ENCODE measurements at regions not wholly inside any gene's neighbourhood (a gene's known extent, or its start where the extent isn't known, plus 50 kb on each side); places are given as distances from the start of the nearest gene placed in this dataset.
A peak's percentile ranks its signal among the peaks of the same experiment; 100 is the strongest.
"Not testable (repeated sequence)": the region's sequence is repeated elsewhere in the genome, so short reads cannot be mapped to it uniquely, and the experiment has no call there.

DNA sequence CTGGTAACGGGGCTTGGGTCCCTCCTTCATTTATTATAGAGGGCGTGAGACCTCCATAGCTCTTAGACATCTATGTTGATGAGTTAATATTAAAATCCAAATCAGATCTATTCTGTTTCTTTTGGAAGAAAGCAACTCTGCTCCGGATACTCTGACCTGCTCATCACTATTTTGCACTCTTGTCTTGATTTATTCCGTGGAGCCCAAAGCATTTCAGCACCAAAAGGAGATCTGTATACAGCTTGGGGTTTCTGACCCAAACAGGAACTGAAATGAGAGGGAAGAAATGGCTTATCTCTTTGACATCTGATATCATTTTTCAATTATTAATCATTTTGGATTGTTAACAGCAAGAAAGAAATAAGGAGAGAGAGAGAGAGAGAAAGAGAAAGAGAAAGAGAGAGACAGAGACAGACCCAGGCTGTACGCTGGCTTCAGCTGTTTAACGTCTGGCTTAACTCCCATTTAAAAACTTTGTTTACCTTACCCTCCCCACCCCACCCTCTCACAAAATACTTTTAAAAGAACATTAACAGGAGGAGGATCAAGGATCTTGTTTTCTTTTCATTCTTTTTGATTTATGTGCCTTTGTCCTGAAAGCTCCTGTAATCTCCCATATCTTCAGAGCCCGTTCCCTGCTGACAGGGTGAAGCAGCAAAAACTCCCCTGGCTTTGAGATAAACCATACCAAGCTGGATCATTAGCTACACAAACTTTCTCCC, 231.4 kb upstream of the TUT7 start:
- Mint-ChIP-seq H3K4me1 (no peaks in the 10 kb centered on the region), H3K27ac (no peak overlapping the region), H3K27me3 (peaks cover 25% of the 10 kb centered on the region), H3K4me3 (no peak overlapping the region), H3K36me3 (no peaks in the 10 kb centered on the region), H3K9me3 (peaks cover 4% of the 10 kb centered on the region)
- ATAC-seq, result no peak

DNA sequence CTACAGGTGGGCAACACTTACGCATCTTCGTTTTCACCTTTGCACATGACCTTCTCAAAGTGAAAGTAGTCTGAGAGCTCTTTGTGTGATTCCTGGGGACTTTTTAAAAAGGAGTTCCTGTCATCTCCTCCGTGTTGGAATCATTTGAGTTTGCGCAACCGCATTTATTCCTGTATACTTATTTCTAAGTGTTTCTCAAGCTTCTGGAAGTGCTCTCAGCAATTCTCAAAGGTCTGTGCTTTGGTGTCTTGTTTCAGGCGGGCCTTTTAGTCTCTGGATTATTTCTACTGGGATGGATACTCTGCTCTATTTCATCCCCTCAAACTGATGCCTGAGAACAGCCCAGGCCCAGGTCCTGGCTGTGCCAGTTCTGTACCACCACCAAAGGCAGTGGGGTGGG, 226.5 kb upstream of the TUT7 start:
- no peaks in the 10 kb centered on the region for H3K9me3 Mint-ChIP-seq
- H3K4me3 Mint-ChIP-seq, result no peak overlapping the region
- no peak overlapping the region for H3K27ac Mint-ChIP-seq
- ATAC-seq, result no peak
- no peaks in the 10 kb centered on the region for H3K36me3 Mint-ChIP-seq
- no peaks in the 10 kb centered on the region for H3K27me3 Mint-ChIP-seq
- peaks cover 4% of the 10 kb centered on the region for H3K4me1 Mint-ChIP-seq

DNA sequence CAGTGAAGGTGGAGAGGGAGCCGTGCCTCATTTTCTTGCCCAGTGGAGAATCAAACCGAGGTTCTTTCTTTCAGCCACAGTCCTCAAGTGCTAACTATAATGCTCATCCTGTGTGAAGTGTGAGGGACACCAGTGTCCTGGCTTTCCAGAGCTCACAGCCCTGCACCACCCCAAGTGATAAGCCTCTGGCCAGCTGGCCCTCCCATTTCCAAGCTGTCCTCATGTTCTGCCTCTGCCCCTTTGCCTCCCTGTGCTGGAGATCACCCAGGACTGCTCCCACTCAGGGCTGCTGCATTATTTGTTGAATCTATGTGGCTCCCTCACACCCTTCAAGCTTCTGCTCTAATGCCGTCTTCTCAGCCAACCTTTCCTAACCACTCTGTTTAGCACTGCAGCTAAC, 224.5 kb upstream of the TUT7 start:
- Mint-ChIP-seq H3K4me3 (no peak overlapping the region), H3K27me3 (no peaks in the 10 kb centered on the region), H3K9me3 (no peaks in the 10 kb centered on the region), H3K4me1 (peaks cover 4% of the 10 kb centered on the region), H3K36me3 (no peaks in the 10 kb centered on the region), H3K27ac (no peak overlapping the region)
- ATAC-seq, result peak; percentile 6

DNA sequence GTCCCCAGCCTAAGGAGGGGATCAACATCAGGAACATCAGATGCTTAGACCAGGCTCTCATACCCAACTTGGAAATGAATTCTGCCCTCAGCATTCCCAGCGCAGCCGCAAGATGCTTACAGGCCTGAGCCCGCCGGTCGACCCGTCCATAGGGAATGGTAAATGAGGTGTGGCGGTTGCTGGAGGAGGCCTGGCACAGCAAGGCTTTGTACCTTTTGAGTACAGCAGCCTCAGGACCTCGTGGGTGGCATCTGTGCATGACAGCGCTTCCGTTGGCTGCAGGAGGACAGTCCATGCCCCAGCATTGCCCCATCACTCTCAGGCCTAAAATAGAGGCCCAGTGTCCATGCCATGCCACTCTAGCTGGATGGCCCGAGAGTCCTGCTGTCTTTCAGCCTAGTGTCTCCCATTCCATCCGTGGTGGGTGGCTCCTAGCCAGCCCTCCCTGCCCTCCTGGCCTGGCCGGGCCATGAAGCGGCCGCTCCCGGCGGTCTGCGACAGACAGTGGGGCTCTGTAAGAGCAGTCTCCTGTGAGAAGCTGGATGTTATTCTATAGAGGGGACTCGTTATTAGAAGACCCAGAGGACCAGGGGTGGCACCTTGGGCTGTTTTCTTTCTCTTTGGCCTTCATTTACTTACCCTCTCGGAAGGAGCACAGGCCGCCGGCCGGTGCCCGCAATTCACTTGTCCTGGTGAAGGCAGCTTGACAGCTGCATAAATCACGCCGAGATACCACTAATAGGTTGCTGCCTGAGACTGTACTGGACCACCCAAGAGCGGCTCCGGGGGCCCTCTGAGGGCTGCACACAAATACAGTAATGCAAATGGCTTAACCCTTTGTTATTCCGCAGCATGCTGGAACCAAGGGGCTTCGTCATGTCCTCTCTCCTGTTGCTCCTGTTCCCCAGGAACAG, 223.5 kb upstream of the TUT7 start:
- H3K27ac Mint-ChIP-seq, result no peak overlapping the region
- ATAC-seq, result peak; percentile 9
- no peaks in the 10 kb centered on the region for H3K9me3 Mint-ChIP-seq
- peaks cover 4% of the 10 kb centered on the region for H3K4me1 Mint-ChIP-seq
- H3K4me3 Mint-ChIP-seq, result no peak overlapping the region
- H3K27me3 Mint-ChIP-seq, result peaks cover 6% of the 10 kb centered on the region
- no peaks in the 10 kb centered on the region for H3K36me3 Mint-ChIP-seq

DNA sequence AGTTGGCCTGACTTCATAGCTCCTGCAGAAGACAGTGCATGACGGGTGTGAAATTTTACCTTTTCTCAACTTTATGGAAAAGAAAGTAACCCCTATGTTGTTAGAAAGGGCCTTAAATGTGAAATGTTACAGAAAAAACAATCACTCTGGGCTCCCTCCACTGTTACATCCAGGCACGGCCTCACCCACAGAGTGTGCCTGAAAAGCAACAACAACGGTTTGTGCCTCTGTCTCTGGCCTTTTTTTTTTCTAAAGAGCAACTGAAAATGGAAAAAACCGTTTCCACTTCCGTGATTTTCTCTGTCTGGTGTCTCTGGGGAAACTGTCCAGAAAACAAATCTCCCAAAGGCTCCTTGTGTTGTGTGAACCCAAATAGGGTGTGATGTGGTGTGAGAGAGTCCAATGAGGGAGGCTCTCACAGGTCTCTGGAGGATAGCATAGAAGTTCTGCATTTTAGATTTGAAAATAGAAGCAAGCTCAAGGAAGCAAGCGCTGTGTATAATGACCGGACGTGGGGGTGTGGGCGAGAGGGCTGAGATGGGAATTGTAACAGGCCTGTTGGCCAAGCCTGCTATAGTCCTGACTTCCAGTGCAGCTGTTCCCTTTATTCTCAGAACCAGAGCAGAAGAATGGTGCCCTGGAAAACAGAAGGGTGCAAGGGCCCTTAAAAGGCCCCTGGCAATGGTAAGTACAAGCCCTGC, 221.8 kb upstream of the TUT7 start:
- Mint-ChIP-seq H3K4me3 (no peak overlapping the region), H3K36me3 (no peaks in the 10 kb centered on the region), H3K9me3 (no peaks in the 10 kb centered on the region), H3K4me1 (peaks cover 4% of the 10 kb centered on the region), H3K27me3 (peaks cover 6% of the 10 kb centered on the region), H3K27ac (no peak overlapping the region)
- ATAC-seq, result no peak

DNA sequence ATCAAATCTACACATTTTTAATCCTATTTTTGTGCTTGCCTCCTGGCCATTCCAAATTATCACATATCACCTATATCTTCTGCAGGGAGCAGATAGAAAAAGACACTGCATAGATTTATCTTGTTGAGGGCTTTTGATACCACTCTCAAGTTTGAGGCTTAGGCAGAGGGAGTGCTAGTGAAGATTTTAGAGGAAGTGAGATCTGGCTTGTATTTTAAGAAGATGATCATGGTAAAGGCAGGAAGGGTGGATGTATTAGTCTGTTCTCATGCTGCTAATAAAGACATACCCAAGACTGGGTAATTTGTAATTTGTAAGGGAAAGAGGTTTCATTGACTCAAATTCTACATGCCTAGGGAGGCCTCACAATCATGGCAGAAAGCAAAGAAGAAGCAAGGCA, 220.9 kb upstream of the TUT7 start:
- no peak overlapping the region for H3K4me3 Mint-ChIP-seq
- H3K9me3 Mint-ChIP-seq, result no peaks in the 10 kb centered on the region
- H3K4me1 Mint-ChIP-seq, result peaks cover 4% of the 10 kb centered on the region

DNA sequence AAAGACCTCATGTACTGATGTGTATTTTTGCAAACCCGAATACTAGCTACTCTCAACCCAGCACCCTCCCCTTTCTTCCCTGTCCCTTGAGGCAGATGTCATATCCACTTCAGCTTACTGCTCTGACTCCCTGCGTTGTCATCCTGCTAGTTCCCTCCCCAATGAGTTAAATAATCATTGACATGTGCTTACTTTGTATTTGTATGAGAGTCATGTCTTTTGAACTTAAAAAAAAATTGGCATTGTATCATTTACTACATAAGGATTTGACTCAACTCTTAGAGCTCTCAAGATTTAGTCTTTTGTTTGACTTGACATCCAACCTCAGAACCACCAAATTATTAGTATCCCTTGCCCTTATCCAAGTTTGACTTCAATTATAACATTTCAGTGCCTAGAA, 219.7 kb upstream of the TUT7 start:
- Mint-ChIP-seq H3K9me3 (peaks cover 2% of the 10 kb centered on the region), H3K4me3 (no peak overlapping the region), H3K36me3 (no peaks in the 10 kb centered on the region), H3K4me1 (peaks cover 4% of the 10 kb centered on the region), H3K27ac (no peak overlapping the region), H3K27me3 (peaks cover 6% of the 10 kb centered on the region)
- ATAC-seq, result no peak

More for the DNA sequence above, 220.9 kb upstream of the TUT7 start:
- ATAC-seq, result no peak
- H3K27me3 Mint-ChIP-seq, result peaks cover 6% of the 10 kb centered on the region
- H3K36me3 Mint-ChIP-seq, result no peaks in the 10 kb centered on the region
- no peak overlapping the region for H3K27ac Mint-ChIP-seq

DNA sequence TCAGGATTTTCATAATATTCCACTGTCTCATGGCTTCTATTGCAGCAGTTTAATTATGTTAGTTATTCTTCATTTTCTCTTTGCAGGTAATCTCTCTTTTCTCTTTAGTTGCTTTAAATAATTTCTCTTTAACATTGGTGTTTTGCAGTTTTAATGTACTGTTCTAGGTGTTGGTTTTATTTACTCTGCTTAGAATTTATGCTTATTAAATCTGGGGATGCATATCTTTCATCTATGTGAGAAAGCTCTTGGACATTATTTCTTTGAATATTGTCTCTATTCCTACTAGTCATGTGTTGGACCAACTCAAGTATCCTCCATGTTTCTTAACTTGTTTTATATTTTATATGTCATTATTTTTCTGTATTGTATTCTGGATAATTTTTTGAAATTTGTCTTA, 218.7 kb upstream of the TUT7 start:
- Mint-ChIP-seq H3K36me3 (no peaks in the 10 kb centered on the region), H3K4me1 (peaks cover 4% of the 10 kb centered on the region), H3K27ac (no peak overlapping the region), H3K4me3 (no peak overlapping the region), H3K27me3 (peaks cover 6% of the 10 kb centered on the region), H3K9me3 (peaks cover 6% of the 10 kb centered on the region)
- no peak for ATAC-seq

DNA sequence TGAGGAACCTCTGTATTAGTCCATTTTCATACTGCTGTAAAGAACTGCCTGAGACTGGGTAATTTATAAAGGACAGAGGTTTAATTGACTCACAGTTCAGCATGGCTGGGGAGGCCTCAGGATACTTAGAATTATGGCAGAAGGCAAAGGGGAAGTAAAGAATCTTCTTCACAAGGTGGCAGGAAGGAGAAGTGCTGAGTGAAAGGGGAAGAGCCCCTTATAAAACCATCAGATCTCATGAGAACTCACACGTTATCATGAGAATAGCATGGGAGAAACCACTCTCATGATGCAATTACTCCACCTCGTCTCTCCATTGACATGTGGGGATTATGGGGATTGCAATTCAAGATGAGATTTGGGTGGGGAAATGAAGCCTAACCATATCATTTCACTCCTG, 211.4 kb upstream of the TUT7 start:
- H3K27me3 Mint-ChIP-seq, H3K4me1 Mint-ChIP-seq, H3K4me3 Mint-ChIP-seq, ATAC-seq, H3K27ac Mint-ChIP-seq, H3K36me3 Mint-ChIP-seq: not testable (repeated sequence)
- H3K9me3 Mint-ChIP-seq, result peaks cover 15% of the 10 kb centered on the region

DNA sequence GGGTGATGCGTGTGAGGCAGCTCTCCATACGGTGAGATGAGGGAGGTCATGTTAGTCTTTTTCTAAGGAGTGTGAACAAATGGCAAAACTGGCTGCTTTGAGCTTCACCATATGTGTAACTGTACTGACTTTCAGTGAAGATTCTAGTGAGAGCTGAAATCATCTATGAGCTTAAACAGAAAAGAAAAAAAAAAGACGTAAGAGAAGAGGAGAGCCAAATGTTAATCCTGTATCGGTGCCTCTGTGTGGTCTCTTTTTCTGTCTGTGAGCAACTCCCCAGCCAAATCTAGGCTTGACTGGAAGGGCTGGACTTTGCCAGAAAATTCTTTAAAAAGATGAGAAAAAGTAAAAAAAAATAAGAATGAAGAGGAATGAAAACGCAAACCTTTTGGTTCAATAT, 209.7 kb upstream of the TUT7 start:
- Mint-ChIP-seq H3K4me3 (no peak overlapping the region), H3K27me3 (no peaks in the 10 kb centered on the region), H3K36me3 (no peaks in the 10 kb centered on the region), H3K27ac (no peak overlapping the region), H3K9me3 (peaks cover 13% of the 10 kb centered on the region), H3K4me1 (no peaks in the 10 kb centered on the region)
- ATAC-seq, result no peak

DNA sequence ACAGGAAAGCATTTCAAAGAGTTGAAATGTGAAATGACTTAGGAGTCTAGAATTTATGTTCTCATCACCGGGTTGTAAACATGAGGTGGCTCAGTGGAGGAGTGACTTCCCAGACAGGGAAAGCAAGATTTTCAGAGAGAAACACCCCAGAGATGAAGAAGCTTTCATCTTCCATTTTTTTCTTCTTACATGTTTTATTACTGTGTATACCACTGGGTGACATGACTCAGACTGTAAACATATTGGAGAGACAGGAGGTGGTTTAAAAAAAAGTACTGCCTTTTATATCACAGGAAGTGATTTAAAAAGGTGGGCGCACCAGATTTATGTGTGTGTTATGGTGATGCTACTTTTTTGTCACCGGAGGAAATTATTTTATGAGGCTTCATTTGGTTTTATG, 209.1 kb upstream of the TUT7 start:
- no peak for ATAC-seq
- Mint-ChIP-seq H3K4me1 (no peaks in the 10 kb centered on the region), H3K27ac (no peak overlapping the region), H3K36me3 (no peaks in the 10 kb centered on the region), H3K9me3 (peaks cover 12% of the 10 kb centered on the region), H3K4me3 (no peak overlapping the region), H3K27me3 (no peaks in the 10 kb centered on the region)

DNA sequence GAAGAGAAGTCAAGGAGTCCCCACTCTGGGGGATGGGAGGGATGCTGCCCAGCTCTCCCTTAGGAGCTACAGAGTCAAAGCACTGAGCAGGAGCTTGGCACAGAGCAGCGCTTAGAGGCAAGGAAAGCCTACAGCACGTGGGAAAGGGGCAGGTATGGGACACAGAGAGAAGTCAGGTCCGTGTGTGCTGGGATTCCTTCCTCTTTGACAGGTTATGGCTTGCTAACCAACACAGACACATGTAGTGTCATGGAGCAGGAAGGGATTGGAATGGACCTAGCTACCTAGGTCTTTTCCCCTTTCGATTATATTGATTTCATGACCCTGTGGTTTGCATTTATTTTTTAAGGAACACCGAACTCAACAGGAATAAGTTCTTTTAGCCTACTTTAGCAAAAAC, 208.5 kb upstream of the TUT7 start:
- Mint-ChIP-seq H3K4me3 (no peak overlapping the region), H3K27ac (no peak overlapping the region), H3K4me1 (no peaks in the 10 kb centered on the region), H3K9me3 (peaks cover 9% of the 10 kb centered on the region), H3K36me3 (no peaks in the 10 kb centered on the region), H3K27me3 (no peaks in the 10 kb centered on the region)
- ATAC-seq, result no peak

DNA sequence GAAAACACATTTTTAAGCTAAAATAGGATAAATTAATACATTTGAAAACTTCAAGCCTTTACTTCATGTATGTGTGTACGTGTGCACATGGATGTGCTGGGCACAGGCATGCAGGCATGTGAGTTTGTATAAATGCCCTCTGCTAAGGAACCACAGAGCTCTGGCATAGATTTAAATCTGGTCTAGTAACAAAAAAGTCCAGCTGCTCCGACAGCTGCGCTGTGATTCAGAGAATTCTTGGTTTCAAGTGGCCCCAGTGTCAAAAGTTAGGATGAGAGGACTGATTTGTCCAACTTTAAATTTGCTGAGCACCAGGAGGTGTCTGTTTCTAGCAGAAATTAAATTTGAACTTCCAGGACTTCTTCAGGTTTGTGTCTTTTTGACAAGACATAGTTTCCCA, 203.7 kb upstream of the TUT7 start:
- Mint-ChIP-seq H3K9me3 (peaks cover 5% of the 10 kb centered on the region), H3K27me3 (peaks cover 9% of the 10 kb centered on the region), H3K36me3 (no peaks in the 10 kb centered on the region), H3K27ac (no peak overlapping the region), H3K4me3 (no peak overlapping the region), H3K4me1 (no peaks in the 10 kb centered on the region)
- ATAC-seq, result no peak

DNA sequence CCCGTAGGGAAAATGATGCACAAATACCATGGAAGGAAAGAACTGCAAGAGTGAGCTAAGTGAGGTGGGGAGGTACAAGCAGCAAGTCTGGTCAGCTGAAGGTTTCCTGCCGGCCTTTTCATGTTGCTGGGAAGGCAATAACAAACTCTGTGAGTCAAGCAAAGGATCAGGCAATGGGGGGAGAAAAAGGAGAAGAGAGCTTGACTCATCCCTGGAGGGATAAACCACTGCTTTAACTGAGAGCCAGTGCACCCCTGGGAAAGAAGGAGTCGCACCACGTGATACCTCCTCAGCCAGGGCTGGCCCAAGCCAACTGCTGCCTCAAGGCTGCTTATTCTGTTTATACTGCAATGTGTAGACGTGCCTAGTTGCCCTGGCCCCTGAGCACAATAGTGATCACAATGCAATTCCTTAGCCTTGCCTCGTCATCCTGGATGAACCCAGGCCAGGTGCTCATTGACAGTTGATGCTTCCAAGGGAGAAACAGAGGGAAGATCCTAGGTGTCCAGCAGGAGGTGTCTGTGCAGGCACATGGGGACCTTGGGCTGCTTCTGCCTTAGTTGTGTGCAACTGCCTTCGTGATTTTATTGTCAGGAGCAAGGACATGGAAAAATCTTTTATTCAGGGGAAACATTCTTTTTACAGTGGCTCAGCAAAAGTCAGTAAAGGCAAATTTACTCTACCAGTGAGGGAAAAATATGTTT, 203.0 kb upstream of the TUT7 start:
- Mint-ChIP-seq H3K9me3 (peaks cover 7% of the 10 kb centered on the region), H3K4me1 (no peaks in the 10 kb centered on the region), H3K36me3 (no peaks in the 10 kb centered on the region), H3K27me3 (peaks cover 9% of the 10 kb centered on the region), H3K4me3 (no peak overlapping the region), H3K27ac (no peak overlapping the region)
- no peak for ATAC-seq

DNA sequence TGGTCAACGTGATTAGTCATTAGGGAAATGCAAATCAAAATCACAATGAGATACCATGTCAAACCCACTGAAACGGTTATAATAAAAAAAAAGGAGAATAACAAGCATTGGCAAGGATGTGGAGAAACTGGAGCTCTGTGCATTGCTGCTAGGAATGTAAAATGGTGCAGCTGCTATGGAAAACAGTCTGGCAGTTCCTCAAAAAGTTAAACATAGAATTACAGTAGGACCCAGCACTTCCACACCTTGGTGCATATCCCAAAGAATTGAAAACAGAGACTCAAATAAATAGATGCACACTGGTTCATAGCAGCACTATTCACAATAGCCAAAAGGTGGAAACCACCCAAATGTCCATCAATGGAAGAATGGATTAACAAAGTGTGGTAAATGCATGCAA, 201.5 kb upstream of the TUT7 start:
- Mint-ChIP-seq H3K36me3 (no peaks in the 10 kb centered on the region), H3K4me1 (no peaks in the 10 kb centered on the region), H3K27ac (no peak overlapping the region), H3K27me3 (peaks cover 9% of the 10 kb centered on the region), H3K4me3 (no peak overlapping the region), H3K9me3 (peaks cover 7% of the 10 kb centered on the region)
- no peak for ATAC-seq

All from stimulated activated memory B cell treated with anti-CD40 and anti-IgM and Interleukin-4, amounts not matched to agents 10 μg/mL and 1 μg/mL and 100 μg/mL, for 72 hours (primary cell).